HG03135 (cell line): ENCODE measurements at regions not wholly inside any gene's neighbourhood (a gene's known extent, or its start where the extent isn't known, plus 50 kb on each side); places are given as distances from the start of the nearest gene placed in this dataset.
"Not testable (repeated sequence)": the region's sequence is repeated elsewhere in the genome, so short reads cannot be mapped to it uniquely, and the experiment has no call there.

Source experiments
- ATAC-seq: cut with Tn5 transposase; IDR thresholded peaks from one replicate; pipeline ENCODE4 v1.9.1; 2021; ENCODE audit warnings: mild to moderate bottlenecking, moderate library complexity; ENCODE audit not compliant: unreplicated experiment

DNA sequence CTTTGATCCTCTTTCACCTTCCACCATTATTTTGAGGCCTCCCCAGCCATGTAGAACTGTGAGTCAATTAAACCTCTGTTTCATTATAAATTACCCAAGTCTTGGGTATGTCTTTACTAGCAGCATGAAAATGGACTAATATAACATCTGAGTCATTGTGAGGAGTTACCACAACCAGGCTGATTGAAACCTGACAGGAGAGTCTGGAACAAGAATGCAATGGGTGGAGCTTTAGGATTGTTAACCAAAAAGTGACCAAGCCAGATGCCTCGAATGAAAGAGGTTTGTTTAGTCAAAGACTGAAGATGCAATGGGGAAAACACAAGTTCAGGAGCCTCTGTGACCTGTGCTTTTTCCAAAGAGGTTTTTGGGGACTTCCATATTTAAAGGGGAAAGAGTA, 659.0 kb downstream of the SLITRK6 start:
- ATAC-seq: no peak

DNA sequence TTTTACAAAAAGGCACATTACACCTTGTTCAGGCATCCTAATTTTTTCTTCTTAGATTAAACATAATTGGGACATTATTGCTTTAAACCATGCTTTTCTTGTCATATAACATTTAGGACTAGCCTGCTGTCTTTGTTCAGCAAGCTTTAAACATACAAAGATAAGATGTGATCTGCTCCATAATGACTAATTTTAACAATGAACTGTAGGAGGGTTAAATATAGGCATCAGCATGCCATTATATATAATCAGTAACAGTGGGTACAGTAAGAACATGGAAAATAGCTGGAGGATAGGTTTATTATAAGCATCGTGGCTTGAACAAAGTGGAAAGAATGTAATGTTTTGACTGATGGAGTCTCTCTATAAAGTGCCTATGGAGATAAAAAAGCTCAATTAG, 661.7 kb downstream of the SLITRK6 start:
- no peak for ATAC-seq

DNA sequence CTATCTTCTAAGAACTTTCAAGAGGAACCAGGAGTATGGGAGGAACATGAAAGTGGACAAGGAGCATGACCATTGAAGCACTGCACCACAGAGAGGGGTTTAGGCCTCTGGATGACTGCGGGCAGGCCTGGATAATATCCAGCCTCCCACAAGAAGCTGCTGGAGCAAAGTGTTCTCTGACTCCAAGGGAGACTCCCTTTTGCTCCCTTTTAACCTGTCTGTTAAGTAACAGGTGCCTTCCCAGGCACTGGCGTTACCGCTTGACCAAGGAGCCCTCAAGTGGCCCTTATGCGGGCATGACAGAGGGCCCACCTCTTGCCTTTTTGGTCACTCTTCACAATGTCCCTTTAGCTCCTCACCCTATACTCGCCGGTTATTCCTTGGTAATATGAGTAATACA, 666.2 kb downstream of the SLITRK6 start:
- no peak for ATAC-seq

- not testable (repeated sequence) for ATAC-seq
Measured at GRCh38 chr13:85123501-85123900, 675.7 kb downstream of the SLITRK6 start.

GRCh38 chr13:85108356-85108755, 690.9 kb downstream of the SLITRK6 start:
- ATAC-seq: no peak

DNA sequence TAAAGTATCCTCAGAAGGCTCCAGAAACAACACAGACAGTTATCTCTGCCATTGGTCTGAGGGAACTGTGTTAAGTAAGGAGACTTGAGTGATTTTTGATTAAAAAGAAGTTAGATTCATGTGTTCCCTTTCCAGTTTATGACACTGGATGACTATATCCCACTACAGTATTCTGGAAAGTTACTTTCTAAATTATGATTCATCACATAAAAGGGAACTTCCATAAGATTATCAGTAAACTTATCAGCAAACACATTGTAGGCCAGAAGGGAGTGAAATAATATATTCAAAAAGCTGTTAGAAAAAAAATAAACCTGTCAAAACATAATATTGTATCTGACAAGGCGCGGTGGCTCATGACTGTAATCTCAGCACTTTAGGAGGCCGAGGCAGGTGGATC, 700.0 kb downstream of the SLITRK6 start:
- ATAC-seq: no peak

DNA sequence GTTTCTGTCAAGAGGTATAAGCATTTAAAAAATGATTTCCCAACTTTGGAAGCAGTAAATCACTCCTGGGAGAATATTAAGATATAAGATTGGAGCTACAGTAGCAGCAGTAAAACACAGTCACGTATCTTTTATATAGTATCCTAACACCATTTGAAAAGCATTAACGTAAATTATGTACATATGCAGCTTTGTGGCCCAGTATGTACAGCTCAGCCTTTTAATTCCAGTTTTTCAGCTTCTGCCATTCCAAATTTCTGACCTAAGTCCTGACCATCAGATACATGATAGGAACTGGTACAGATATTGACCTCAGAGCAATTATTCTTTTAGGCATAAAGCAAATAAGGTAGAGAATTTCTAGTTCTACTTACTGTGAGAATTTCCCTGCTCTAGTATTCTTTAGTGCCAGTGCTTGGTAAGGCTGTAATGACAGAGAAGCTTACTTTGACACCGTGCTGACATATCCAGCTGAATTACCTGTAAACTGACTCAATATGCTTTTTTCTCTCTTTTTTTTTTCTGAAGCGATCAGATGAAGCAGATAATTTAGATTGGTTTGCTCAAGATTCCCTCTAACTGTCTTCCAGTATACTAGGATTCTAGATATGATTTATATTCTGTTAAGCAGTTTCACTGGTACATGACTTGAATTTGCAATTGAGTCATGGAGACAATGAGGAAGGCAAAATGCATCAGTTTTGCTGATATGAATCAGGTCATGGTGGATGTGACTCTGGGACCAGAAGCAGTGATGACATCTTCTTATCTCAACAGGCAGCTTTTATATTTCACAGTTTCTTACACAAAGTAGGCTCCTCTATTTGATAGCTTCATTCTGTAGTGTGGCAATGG, 703.6 kb downstream of the SLITRK6 start:
- ATAC-seq: no peak

GRCh38 chr13:85093808-85094207, 705.4 kb downstream of the SLITRK6 start:
- ATAC-seq: no peak

- ATAC-seq: no peak
Measured at GRCh38 chr13:85091631-85092234, 707.5 kb downstream of the SLITRK6 start.

DNA sequence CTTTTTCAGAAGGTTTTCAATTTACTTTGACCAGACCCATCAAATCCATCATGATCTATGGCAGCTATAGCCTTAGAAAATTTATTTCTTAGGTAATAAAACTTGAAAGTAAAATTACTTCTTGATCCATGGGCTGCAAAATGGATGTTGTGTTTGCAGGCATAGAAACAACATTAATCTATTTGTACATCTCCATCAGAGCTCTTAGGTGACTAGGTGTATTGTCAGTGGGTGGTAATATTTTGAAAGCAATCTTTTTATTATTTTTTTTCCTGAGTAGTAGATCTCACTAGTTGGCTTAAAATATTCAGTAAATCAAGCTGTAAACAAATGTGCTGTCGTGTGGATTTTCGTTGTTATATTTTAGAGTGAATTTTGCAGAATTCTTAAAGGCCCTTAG, 710.0 kb downstream of the SLITRK6 start:
- no peak for ATAC-seq

- ATAC-seq: no peak
Measured at GRCh38 chr13:85080691-85081090, 718.5 kb downstream of the SLITRK6 start.

DNA sequence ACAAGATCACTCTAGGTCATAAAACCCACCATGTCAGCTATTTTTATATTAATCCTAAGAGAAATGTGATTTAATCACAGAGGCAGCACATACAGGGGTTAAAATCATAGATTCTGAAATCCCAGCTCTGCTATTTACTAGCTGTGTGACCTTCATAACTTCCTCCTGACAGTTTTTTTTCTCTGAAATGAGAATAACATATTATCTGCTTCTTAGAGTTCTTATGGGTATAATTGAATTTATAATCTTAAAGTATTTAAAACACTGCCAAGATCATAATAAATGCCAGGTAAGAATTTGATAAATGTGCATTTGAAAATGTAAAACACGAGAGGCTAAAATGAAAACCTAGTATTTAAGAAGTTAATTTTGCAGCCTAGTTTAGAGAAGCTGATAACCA, 722.9 kb downstream of the SLITRK6 start:
- ATAC-seq: no peak

DNA sequence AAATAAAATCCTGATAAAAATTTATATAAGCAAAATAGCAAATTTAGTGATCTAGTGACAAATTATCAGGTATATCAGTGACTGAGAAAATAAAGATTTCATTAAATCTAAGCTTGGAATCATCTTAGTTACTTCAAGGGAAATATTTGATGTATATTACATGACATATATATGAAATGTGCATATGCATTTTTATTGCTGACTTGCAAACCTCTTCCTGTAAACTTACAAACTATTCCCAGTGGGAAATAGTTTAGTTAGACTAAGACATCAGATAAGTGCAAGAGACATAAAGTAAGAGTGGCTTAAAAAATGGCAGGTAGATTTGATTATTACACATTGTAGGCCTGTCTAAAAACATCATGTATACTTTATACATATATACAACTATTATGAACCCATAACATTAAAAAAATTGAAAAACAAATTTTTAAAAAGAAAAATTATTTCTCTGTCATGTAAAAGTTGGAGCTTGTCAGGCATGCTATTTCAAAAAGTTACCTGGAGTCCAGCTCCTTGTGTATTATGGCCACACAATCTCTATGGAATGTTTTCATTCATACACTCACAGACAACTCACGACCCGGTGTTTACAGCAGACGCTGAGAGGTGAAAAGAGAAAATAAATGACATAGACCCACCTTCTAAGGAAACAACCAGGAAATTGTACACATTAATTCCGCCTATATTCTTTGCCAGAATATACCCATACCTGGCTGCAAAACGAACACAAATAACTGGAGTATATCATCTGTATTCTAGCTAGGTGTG, 724.5 kb downstream of the SLITRK6 start:
- no peak for ATAC-seq

DNA sequence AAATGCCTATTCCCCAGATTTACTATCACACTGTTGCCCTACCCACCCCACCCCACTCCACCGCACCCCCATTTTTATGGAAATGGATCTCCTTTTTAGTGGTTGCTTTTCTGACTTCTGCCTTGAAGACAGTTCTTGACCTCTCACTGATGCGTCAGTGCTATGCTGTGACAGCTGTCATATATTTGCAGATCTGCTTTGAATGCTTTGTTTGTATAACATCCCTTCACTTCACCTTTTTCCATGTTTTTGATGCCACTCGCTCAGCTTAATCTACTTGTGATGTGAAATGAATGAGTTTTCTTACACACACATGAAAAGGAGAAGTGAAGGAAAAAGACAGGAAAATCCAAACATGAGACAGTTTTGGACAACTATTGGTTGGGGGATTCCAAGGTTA, 731.0 kb downstream of the SLITRK6 start:
- ATAC-seq: no peak

- ATAC-seq: no peak
Measured at GRCh38 chr13:85040215-85040614, 759.0 kb downstream of the SLITRK6 start.

DNA sequence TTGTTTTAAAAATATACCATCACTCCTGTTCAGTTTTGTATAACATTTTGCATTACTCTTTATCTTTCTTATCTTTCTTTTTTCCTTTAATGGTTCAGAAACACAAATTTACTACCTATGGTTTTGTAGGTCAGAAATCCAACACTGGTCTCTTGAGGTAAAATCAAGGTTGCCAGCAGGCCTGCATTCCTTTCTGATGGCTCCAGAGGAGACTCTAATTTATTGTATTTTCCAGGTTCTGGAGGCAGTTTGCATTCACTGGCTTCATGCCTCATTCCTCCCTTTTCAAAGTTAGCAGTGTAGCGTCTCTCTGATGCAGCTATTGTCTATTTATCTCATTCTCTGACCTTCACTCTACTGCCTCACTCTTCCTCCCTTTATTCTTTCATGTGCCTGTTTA, 767.4 kb downstream of the SLITRK6 start:
- no peak for ATAC-seq

DNA sequence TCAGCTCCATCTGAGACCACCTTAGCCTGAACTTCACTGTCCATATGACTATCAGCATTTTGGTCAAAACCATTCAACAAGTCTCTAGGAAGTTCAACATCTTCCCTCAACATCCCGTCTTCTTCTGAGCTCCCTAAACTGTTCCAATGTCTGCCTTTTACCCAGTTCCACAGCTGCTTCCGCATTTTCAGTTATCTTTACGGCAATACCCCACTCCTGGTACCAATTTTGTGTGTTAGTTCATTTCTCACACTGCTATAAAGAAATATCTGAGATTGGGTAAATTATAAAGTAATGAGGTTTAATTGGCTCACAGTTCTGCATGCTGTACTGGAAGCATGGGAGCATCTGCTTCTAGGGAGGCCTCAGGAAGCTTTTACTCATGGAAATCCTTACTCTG, 771.2 kb downstream of the SLITRK6 start:
- ATAC-seq: no peak

GRCh38 chr13:85019121-85019520, 780.1 kb downstream of the SLITRK6 start:
- ATAC-seq: no peak

GRCh38 chr13:85013006-85013405, 786.2 kb downstream of the SLITRK6 start:
- ATAC-seq: no peak

- ATAC-seq: no peak
Measured at GRCh38 chr13:85009447-85009846, 789.8 kb downstream of the SLITRK6 start.

DNA sequence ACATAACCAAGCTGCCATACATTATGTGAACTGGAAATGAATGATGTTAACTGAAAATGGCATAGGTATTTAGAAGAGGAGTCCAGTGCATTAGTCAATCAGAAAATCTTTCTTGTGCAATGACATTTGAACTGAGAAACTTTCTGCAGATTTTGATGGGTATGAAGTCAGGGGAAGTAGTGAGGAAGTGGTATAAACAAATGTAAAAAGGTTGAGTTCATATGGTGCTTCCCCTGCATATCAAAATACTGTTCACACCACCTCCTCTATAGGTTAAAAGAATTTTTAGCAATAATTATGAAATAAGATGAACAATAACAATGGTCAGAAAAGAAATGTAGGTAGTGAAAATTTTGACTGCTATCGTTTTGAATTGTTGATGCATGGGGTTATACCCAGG, 800.0 kb downstream of the SLITRK6 start:
- ATAC-seq: no peak

GRCh38 chr13:84998681-84999080, 800.5 kb downstream of the SLITRK6 start:
- no peak for ATAC-seq
